SK-N-SH (cell line): ENCODE measurements at regions not wholly inside any gene's neighbourhood (a gene's known extent, or its start where the extent isn't known, plus 50 kb on each side); places are given as distances from the start of the nearest gene placed in this dataset.

Experiments
- CTCF ChIA-PET: fragments of 300-600, 350-600 bp; formaldehyde crosslinking; extraction: SDS; loops from one replicate; lab custom pipeline; 2021; lab: Yijun Ruan, JAX
- POLR2A ChIA-PET: fragments of 350-600 bp; sonication (Branson Sonifier 250); formaldehyde crosslinking; extraction: SDS; loops from one replicate; lab custom pipeline; 2020; ENCODE audit warnings: antibody characterized with exemption, inconsistent platforms; lab: Yijun Ruan, JAX
- DNase-seq: peaks from one replicate; pipeline ENCODE4 v3.0.0; 2012
- H2AFZ ChIP-seq: fragments of 200-600 bp; sonication (generic); 2 replicates; pipeline ENCODE4 v1.8.1; 2016; ENCODE audit warnings: antibody characterized with exemption, mild to moderate bottlenecking, low read depth
- H3F3A ChIP-seq: fragments of 200-600 bp; sonication (generic); replicated peaks from 2 replicates; pipeline ENCODE3; 2016; ENCODE audit warnings: antibody characterized with exemption, mild to moderate bottlenecking; ENCODE audit not compliant: insufficient read depth
- H3K27ac ChIP-seq, 2 experiments: fragments of 200-500 bp in 1 of 2; fragments of 200-600 bp in 1 of 2; sonication (Bioruptor generic) in 1 of 2; sonication (generic), shearing (Covaris generic) in 1 of 2; 2 replicates each; pipeline versions ENCODE4 v1.5.1 to v1.6.1; 2014 to 2016; ENCODE audit warnings: low read depth in 2 of 2, inconsistent platforms in 1 of 2, low read length in 1 of 2, mild to moderate bottlenecking in 1 of 2, mixed read lengths in 1 of 2
- H3K27me3 ChIP-seq: fragments of 200-600 bp; sonication (generic), shearing (Covaris generic); 2 replicates; pipeline ENCODE4 v1.6.1; 2016; ENCODE audit warnings: mixed run types; ENCODE audit not compliant: insufficient read depth
- H3K36me3 ChIP-seq, 2 experiments: fragments of 200-500 bp in 1 of 2; fragments of 200-600 bp in 1 of 2; sonication (Bioruptor generic) in 1 of 2; sonication (generic) in 1 of 2; replicated peaks in 1 of 2; 2 replicates each; pipeline versions ENCODE3 to v1.5.1; 2014 to 2016; ENCODE audit warnings: low read length in 1 of 2, mild to moderate bottlenecking in 1 of 2; ENCODE audit not compliant: insufficient read depth in 2 of 2, control insufficient read depth in 1 of 2
- H3K4me1 ChIP-seq, 2 experiments: fragments of 200-500 bp in 1 of 2; fragments of 200-600 bp in 1 of 2; sonication (Bioruptor generic) in 1 of 2; sonication (generic), shearing (Covaris generic) in 1 of 2; 2 replicates each; pipeline versions ENCODE4 v1.5.1 to v1.6.1; 2014 to 2016; ENCODE audit warnings: low read depth in 1 of 2, low read length in 1 of 2, mixed run types in 1 of 2; ENCODE audit not compliant: insufficient read depth in 2 of 2, control insufficient read depth in 1 of 2
- H3K4me2 ChIP-seq: fragments of 200-600 bp; sonication (generic), shearing (Covaris generic); 2 replicates; pipeline ENCODE4 v1.6.1; 2017; ENCODE audit warnings: mixed run types
- H3K4me3 ChIP-seq, 2 experiments: fragments of 200-500 bp in 1 of 2; fragments of 200-600 bp in 1 of 2; sonication (Bioruptor generic) in 1 of 2; sonication (generic), shearing (Covaris generic) in 1 of 2; 2 replicates each; pipeline versions ENCODE4 v1.5.1 to v1.8.1; 2014 to 2016; ENCODE audit warnings: low read depth in 2 of 2, inconsistent platforms in 1 of 2, low read length in 1 of 2, mild to moderate bottlenecking in 1 of 2, mixed read lengths in 1 of 2, moderate library complexity in 1 of 2
- H3K79me2 ChIP-seq: fragments of 200-600 bp; sonication (generic); 2 replicates; pipeline ENCODE4 v1.8.1; 2017; ENCODE audit warnings: mild to moderate bottlenecking; ENCODE audit not compliant: insufficient read depth
- H3K9ac ChIP-seq: fragments of 200-600 bp; sonication (generic); 2 replicates; pipeline ENCODE4 v1.6.1; 2017; ENCODE audit warnings: mixed run types
- H3K9me2 ChIP-seq: fragments of 200-600 bp; sonication (generic); 2 replicates; pipeline ENCODE4 v1.6.1; 2017; ENCODE audit warnings: mixed run types
- H3K9me3 ChIP-seq: fragments of 200-600 bp; sonication (generic); 2 replicates; pipeline ENCODE4 v1.6.1; 2017; ENCODE audit warnings: mixed run types, mild to moderate bottlenecking, moderate library complexity
- H4K20me1 ChIP-seq: fragments of 200-600 bp; sonication (generic); 2 replicates; pipeline ENCODE4 v1.6.1; 2017; ENCODE audit warnings: mild to moderate bottlenecking, mixed run types; ENCODE audit not compliant: insufficient read depth
- CHD2 ChIP-seq: fragments of 150-350 bp; IDR thresholded peaks from 2 replicates; pipeline ENCODE4 v1.6.1; 2018; ENCODE audit warnings: low read length; ENCODE audit not compliant: partially characterized antibody
- ELF1 ChIP-seq: IDR thresholded peaks from 2 replicates; pipeline ENCODE4 v1.4.0; 2012
- EP300 ChIP-seq, 2 experiments: IDR thresholded peaks; 2 replicates each; pipeline versions ENCODE4 v1.4.0 to v1.6.1; 2012; ENCODE audit warnings: borderline replicate concordance in 1 of 2, low read depth in 1 of 2, low read length in 1 of 2
- EZH2phosphoT487 ChIP-seq: fragments of 200-600 bp; sonication (generic); IDR thresholded peaks from 2 replicates; pipeline ENCODE4 v1.6.1; 2017; ENCODE audit warnings: low read depth, mixed run types, mild to moderate bottlenecking, antibody characterized with exemption, moderate library complexity, borderline replicate concordance
- FOXM1 ChIP-seq: IDR thresholded peaks from 2 replicates; pipeline ENCODE4 v1.4.0; 2012; ENCODE audit warnings: low read depth, mild to moderate bottlenecking
- JUND ChIP-seq: IDR thresholded peaks from 2 replicates; pipeline ENCODE4 v1.4.0; 2012
- MXI1 ChIP-seq: IDR thresholded peaks from 2 replicates; pipeline ENCODE4 v1.6.1; 2012; ENCODE audit warnings: mild to moderate bottlenecking, low read depth, low read length, improper control_type of control experiment
- NFIC ChIP-seq: IDR thresholded peaks from 2 replicates; pipeline ENCODE4 v1.4.0; 2012; ENCODE audit warnings: borderline replicate concordance
- NRF1 ChIP-seq: IDR thresholded peaks from 2 replicates; pipeline ENCODE4 v1.6.1; 2012; ENCODE audit warnings: low read depth, mild to moderate bottlenecking, low read length
- POLR2AphosphoS5 ChIP-seq: IDR thresholded peaks from 2 replicates; pipeline ENCODE4 v1.6.1; 2012; ENCODE audit warnings: low read depth, low read length
- RXRA ChIP-seq: IDR thresholded peaks from 2 replicates; pipeline ENCODE4 v1.4.0; 2012; ENCODE audit warnings: low read depth, mild to moderate bottlenecking, borderline replicate concordance
- SIN3A ChIP-seq: IDR thresholded peaks from 2 replicates; pipeline ENCODE4 v1.6.1; 2012; ENCODE audit warnings: low read depth, mild to moderate bottlenecking, low read length, moderate library complexity, borderline replicate concordance
- TAF1 ChIP-seq: IDR thresholded peaks from 2 replicates; pipeline ENCODE4 v1.6.1; 2012; ENCODE audit warnings: low read depth, mild to moderate bottlenecking, low read length, moderate library complexity, borderline replicate concordance
- TEAD4 ChIP-seq: IDR thresholded peaks from 2 replicates; pipeline ENCODE4 v1.4.0; 2012; ENCODE audit warnings: mild to moderate bottlenecking, borderline replicate concordance; ENCODE audit not compliant: insufficient read depth
- YY1 ChIP-seq: IDR thresholded peaks from 2 replicates; pipeline ENCODE4 v1.4.0; 2012; ENCODE audit warnings: low read depth, mild to moderate bottlenecking
- WGBS: methylation state at CpG from one replicate; pipeline ENCODE4 v1.1.6; 2017; ENCODE audit warnings: low lambda C conversion rate; 5-methylcytosine and 5-hydroxymethylcytosine counted together
- TF ChIP-seq, protein P1 (sequence below): fragments of 150-350 bp; IDR thresholded peaks from 2 replicates; pipeline ENCODE4 v1.6.1; 2016; ENCODE audit warnings: mild to moderate bottlenecking, low read depth, low read length
- TF ChIP-seq, protein P2 (sequence below): IDR thresholded peaks from 2 replicates; pipeline ENCODE4 v1.4.0; 2012; ENCODE audit warnings: low read depth, borderline replicate concordance
- TF ChIP-seq, protein P3 (sequence below): fragments of 200-600 bp; sonication (generic); IDR thresholded peaks from 2 replicates; pipeline ENCODE4 v1.6.1; 2017; ENCODE audit warnings: antibody characterized with exemption, mild to moderate bottlenecking, moderate library complexity
- TF ChIP-seq, protein P4 (sequence below): IDR thresholded peaks from 2 replicates; pipeline ENCODE4 v1.6.1; 2012; ENCODE audit warnings: mild to moderate bottlenecking, low read depth, low read length, moderate library complexity

DNA sequence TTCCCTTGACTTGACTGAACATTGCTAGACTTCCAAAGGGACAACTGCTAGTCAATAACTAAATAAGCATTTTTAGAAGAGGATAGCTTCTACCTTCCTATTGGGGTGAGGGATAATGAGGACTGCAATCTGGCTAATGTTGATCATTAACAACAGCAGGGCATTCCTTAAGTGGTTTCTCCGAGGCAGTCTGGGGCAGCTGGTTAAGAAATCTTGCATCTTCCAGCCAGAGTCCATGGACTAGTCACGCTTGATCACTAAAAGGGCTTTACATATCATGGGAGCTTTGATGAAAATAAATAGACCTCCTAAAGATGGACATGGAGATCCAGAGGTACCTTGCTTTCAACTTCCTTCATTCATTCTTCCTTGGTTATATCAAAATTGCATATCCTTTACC lies 329.4 kb upstream of the ESRRG start:
- TF ChIP-seq, protein P1, sequence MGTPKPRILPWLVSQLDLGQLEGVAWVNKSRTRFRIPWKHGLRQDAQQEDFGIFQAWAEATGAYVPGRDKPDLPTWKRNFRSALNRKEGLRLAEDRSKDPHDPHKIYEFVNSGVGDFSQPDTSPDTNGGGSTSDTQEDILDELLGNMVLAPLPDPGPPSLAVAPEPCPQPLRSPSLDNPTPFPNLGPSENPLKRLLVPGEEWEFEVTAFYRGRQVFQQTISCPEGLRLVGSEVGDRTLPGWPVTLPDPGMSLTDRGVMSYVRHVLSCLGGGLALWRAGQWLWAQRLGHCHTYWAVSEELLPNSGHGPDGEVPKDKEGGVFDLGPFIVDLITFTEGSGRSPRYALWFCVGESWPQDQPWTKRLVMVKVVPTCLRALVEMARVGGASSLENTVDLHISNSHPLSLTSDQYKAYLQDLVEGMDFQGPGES = no peak
- no peak for TF ChIP-seq POLR2AphosphoS5
- TF ChIP-seq ELF1 = no peak
- TF ChIP-seq TEAD4 = no peak
- TF ChIP-seq EZH2phosphoT487 = no peak
- no peak for TF ChIP-seq TAF1
- no peak for TF ChIP-seq SIN3A
- TF ChIP-seq JUND = no peak
- TF ChIP-seq CHD2 = no peak
- TF ChIP-seq, protein P2, sequence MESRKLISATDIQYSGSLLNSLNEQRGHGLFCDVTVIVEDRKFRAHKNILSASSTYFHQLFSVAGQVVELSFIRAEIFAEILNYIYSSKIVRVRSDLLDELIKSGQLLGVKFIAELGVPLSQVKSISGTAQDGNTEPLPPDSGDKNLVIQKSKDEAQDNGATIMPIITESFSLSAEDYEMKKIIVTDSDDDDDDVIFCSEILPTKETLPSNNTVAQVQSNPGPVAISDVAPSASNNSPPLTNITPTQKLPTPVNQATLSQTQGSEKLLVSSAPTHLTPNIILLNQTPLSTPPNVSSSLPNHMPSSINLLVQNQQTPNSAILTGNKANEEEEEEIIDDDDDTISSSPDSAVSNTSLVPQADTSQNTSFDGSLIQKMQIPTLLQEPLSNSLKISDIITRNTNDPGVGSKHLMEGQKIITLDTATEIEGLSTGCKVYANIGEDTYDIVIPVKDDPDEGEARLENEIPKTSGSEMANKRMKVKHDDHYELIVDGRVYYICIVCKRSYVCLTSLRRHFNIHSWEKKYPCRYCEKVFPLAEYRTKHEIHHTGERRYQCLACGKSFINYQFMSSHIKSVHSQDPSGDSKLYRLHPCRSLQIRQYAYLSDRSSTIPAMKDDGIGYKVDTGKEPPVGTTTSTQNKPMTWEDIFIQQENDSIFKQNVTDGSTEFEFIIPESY = no peak
- TF ChIP-seq, protein P3, sequence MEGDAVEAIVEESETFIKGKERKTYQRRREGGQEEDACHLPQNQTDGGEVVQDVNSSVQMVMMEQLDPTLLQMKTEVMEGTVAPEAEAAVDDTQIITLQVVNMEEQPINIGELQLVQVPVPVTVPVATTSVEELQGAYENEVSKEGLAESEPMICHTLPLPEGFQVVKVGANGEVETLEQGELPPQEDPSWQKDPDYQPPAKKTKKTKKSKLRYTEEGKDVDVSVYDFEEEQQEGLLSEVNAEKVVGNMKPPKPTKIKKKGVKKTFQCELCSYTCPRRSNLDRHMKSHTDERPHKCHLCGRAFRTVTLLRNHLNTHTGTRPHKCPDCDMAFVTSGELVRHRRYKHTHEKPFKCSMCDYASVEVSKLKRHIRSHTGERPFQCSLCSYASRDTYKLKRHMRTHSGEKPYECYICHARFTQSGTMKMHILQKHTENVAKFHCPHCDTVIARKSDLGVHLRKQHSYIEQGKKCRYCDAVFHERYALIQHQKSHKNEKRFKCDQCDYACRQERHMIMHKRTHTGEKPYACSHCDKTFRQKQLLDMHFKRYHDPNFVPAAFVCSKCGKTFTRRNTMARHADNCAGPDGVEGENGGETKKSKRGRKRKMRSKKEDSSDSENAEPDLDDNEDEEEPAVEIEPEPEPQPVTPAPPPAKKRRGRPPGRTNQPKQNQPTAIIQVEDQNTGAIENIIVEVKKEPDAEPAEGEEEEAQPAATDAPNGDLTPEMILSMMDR = no peak
- TF ChIP-seq NRF1 = no peak
- TF ChIP-seq NFIC = no peak
- Histone ChIP-seq H3K9ac (no peak overlapping the region), H4K20me1 (no peaks in the 10 kb centered on the region), H3K9me3 (no peaks in the 10 kb centered on the region), H3F3A (no peaks in the 10 kb centered on the region), H3K4me3 (no peak overlapping the region), H3K27me3 (no peaks in the 10 kb centered on the region), H3K27ac (no peak overlapping the region), H3K79me2 (no peaks in the 10 kb centered on the region), H3K4me2 (no peak overlapping the region), H3K36me3 (no peaks in the 10 kb centered on the region), H3K4me1 (no peaks in the 10 kb centered on the region), H3K9me2 (no peaks in the 10 kb centered on the region), H2AFZ (no peak overlapping the region)
- DNase-seq = no peak
- ChIA-PET POLR2A (interaction anchor here (0.6 kb wide), 1 partner anchor 1066 kb away, joined by 3 read pairs; no protein-coding TSS in a partner anchor), CTCF (interaction anchor here (1.0 kb wide), 1 partner anchor 63 kb away, joined by 3 read pairs; no protein-coding TSS in a partner anchor)
- 50% methylated on average over 2 of the region's 2 CpGs for WGBS

DNA sequence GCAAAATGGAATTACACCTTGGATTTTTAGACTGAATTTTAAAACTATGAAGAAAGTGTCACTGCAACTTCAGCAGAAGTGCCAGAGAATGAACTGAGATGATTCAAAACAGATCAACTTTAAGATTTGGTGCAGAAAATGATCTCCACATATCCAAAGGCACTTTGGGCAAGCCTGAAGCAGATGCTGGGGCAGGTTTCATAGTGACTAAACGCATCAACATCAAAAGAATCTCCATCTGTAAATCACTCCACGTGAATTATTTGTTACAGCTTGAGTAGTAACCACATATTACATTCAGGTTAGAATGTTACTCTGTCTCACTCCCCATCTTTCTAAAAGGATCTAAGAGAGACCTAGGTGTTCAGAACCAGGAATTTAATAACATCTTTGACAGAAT lies 329.0 kb upstream of the ESRRG start:
- H2AFZ ChIP-seq = no peak overlapping the region
- no peaks in the 10 kb centered on the region for H4K20me1 ChIP-seq
- H3K9ac ChIP-seq = no peak overlapping the region
- no peak for DNase-seq
- H3K4me1 ChIP-seq = no peaks in the 10 kb centered on the region
- ChIA-PET POLR2A (interaction anchor here (0.6 kb wide), 1 partner anchor 1066 kb away, joined by 3 read pairs; no protein-coding TSS in a partner anchor), CTCF (interaction anchor here (1.0 kb wide), 1 partner anchor 62 kb away, joined by 3 read pairs; no protein-coding TSS in a partner anchor)
- no peaks in the 10 kb centered on the region for H3K79me2 ChIP-seq
- H3K36me3 ChIP-seq = no peaks in the 10 kb centered on the region
- no peaks in the 10 kb centered on the region for H3K27me3 ChIP-seq
- H3F3A ChIP-seq = no peaks in the 10 kb centered on the region
- H3K4me3 ChIP-seq = no peak overlapping the region
- H3K27ac ChIP-seq = no peak overlapping the region
- H3K4me2 ChIP-seq = no peak overlapping the region
- WGBS = 73% methylated on average over 2 of the region's 2 CpGs
- no peaks in the 10 kb centered on the region for H3K9me2 ChIP-seq
- H3K9me3 ChIP-seq = no peaks in the 10 kb centered on the region
- TF ChIP-seq CHD2 (no peak), ELF1 (no peak), EZH2phosphoT487 (no peak), RXRA (no peak), MXI1 (no peak), NRF1 (no peak), TEAD4 (no peak), YY1 (no peak), EP300 (IDR thresholded peaks at IDR 0.05; ENCODE audit: borderline replicate concordance in 1 of 2, low read depth in 1 of 2, low read length in 1 of 2) (no peak), FOXM1 (no peak)
- TF ChIP-seq, protein P4, sequence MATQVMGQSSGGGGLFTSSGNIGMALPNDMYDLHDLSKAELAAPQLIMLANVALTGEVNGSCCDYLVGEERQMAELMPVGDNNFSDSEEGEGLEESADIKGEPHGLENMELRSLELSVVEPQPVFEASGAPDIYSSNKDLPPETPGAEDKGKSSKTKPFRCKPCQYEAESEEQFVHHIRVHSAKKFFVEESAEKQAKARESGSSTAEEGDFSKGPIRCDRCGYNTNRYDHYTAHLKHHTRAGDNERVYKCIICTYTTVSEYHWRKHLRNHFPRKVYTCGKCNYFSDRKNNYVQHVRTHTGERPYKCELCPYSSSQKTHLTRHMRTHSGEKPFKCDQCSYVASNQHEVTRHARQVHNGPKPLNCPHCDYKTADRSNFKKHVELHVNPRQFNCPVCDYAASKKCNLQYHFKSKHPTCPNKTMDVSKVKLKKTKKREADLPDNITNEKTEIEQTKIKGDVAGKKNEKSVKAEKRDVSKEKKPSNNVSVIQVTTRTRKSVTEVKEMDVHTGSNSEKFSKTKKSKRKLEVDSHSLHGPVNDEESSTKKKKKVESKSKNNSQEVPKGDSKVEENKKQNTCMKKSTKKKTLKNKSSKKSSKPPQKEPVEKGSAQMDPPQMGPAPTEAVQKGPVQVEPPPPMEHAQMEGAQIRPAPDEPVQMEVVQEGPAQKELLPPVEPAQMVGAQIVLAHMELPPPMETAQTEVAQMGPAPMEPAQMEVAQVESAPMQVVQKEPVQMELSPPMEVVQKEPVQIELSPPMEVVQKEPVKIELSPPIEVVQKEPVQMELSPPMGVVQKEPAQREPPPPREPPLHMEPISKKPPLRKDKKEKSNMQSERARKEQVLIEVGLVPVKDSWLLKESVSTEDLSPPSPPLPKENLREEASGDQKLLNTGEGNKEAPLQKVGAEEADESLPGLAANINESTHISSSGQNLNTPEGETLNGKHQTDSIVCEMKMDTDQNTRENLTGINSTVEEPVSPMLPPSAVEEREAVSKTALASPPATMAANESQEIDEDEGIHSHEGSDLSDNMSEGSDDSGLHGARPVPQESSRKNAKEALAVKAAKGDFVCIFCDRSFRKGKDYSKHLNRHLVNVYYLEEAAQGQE = no peak
